Keratinocyte (primary cell): ENCODE measurements at regions not wholly inside any gene's neighbourhood (a gene's known extent, or its start where the extent isn't known, plus 50 kb on each side); places are given as distances from the start of the nearest gene placed in this dataset.

Source experiments
- DNase-seq: peaks from one replicate; pipeline ENCODE4 v3.0.0-alpha.2; 2011; ENCODE audit warnings: low read depth, missing footprints, low spot score
- FAIRE-seq: peaks from 2 replicates; lab custom pipeline; 2011; peaks lifted over from hg19 to GRCh38; lab: Jason Lieb, UNC
- H2AFZ ChIP-seq: 2 replicates; pipeline ENCODE4 v1.6.0; 2012; ENCODE audit warnings: low read length, control low read depth, inconsistent platforms; ENCODE audit not compliant: control insufficient read depth
- H3K27ac ChIP-seq: 2 replicates; pipeline ENCODE4 v1.5.1; 2011; ENCODE audit warnings: low read length; ENCODE audit not compliant: control insufficient read depth, insufficient read depth
- H3K27me3 ChIP-seq: 3 replicates; pipeline ENCODE4 v1.6.0; 2011; ENCODE audit warnings: low read length; ENCODE audit not compliant: control insufficient read depth, insufficient read depth; ENCODE audit errors: extremely low read depth
- H3K36me3 ChIP-seq, 2 experiments: 2 replicates in 1 of 2; 3 replicates in 1 of 2; pipeline ENCODE4 v1.5.1; 2011; ENCODE audit warnings: low read length in 2 of 2, mild to moderate bottlenecking in 1 of 2; ENCODE audit not compliant: control insufficient read depth in 2 of 2, insufficient read depth in 2 of 2; ENCODE audit errors: extremely low read depth in 1 of 2
- H3K4me1 ChIP-seq: 3 replicates; pipeline ENCODE4 v1.5.1; 2011; ENCODE audit warnings: low read length; ENCODE audit not compliant: control insufficient read depth, insufficient read depth; ENCODE audit errors: extremely low read depth
- H3K4me2 ChIP-seq: 3 replicates; pipeline ENCODE4 v1.6.0; 2011; ENCODE audit warnings: low read depth, low read length; ENCODE audit not compliant: control insufficient read depth, insufficient read depth; ENCODE audit errors: extremely low read depth
- H3K4me3 ChIP-seq, 3 experiments: fragments of 200-600 bp in 1 of 3; sonication (generic) in 1 of 3; 2 replicates in 2 of 3; 3 replicates in 1 of 3; pipeline ENCODE4 v1.5.1; 2011 to 2016; ENCODE audit warnings: low read length in 3 of 3, mild to moderate bottlenecking in 3 of 3, control low read depth in 2 of 3, inconsistent platforms in 1 of 3, low read depth in 1 of 3, mixed read lengths in 1 of 3, mixed run types in 1 of 3, moderate library complexity in 1 of 3; ENCODE audit not compliant: control insufficient read depth in 2 of 3, insufficient read depth in 2 of 3; ENCODE audit errors: extremely low read depth in 1 of 3
- H3K79me2 ChIP-seq: 2 replicates; pipeline ENCODE4 v1.6.0; 2012; ENCODE audit warnings: low read length; ENCODE audit not compliant: control insufficient read depth, insufficient read depth
- H3K9ac ChIP-seq: 3 replicates; pipeline ENCODE4 v1.6.0; 2011; ENCODE audit warnings: low read length; ENCODE audit not compliant: control insufficient read depth, insufficient read depth; ENCODE audit errors: extremely low read depth
- H3K9me1 ChIP-seq: 3 replicates; pipeline ENCODE4 v1.6.0; 2011; ENCODE audit warnings: low read length; ENCODE audit not compliant: control insufficient read depth, insufficient read depth; ENCODE audit errors: extremely low read depth
- H3K9me3 ChIP-seq: 2 replicates; pipeline ENCODE4 v1.5.1; 2012; ENCODE audit warnings: low read depth, low read length; ENCODE audit not compliant: control insufficient read depth
- H4K20me1 ChIP-seq: 3 replicates; pipeline ENCODE4 v1.6.0; 2011; ENCODE audit warnings: low read length; ENCODE audit not compliant: control insufficient read depth, insufficient read depth; ENCODE audit errors: extremely low read depth
- EZH2 ChIP-seq: IDR thresholded peaks from one replicate; pipeline ENCODE4 v1.6.1; 2012; ENCODE audit warnings: inconsistent platforms, mild to moderate bottlenecking, low read length, moderate library complexity
- dilution Hi-C: fragments of 300-500 bp; cut with MboI; formaldehyde crosslinking; loops from one replicate; pipeline ENCODE4 v1.7.0; 2020; ENCODE audit warnings: low sequenced_read_pairs; ENCODE audit not compliant: extremely low pct_ligation_motif_present
- TF ChIP-seq, protein P1 (sequence below), 3 experiments: IDR thresholded peaks in 1 of 3; conservative IDR thresholded peaks in 1 of 3; optimal IDR thresholded peaks in 1 of 3; 2 replicates in 2 of 3; 3 replicates in 1 of 3; pipeline versions ENCODE3 to v1.5.1; 2011; ENCODE audit warnings: low read length in 3 of 3, mild to moderate bottlenecking in 3 of 3, moderate library complexity in 2 of 3, control low read depth in 1 of 3, inconsistent platforms in 1 of 3; ENCODE audit not compliant: insufficient read depth in 2 of 3; ENCODE audit errors: extremely low read depth in 1 of 3

DNA sequence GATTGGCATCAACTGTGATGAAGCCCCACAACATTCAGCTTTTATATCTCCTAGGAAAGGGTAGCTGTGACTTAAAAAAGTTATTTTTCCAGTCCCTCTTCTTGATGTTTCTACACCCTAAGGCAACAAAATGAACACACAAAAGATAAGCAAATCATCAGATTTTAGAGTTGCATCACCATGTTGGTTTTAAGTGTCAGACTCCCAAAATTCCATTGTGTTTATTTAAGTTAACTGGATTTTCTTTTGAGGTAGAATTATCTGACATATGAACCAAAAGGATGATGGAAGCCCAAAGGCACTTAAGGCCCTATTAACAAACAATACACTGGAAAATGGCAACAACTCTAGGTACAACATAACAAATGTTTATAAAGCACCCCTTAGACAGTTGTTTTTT lies 261.7 kb upstream of the SLC39A10 start:
- no peaks in the 10 kb centered on the region for H3K79me2 ChIP-seq
- H4K20me1 ChIP-seq, result no peaks in the 10 kb centered on the region
- H3K4me2 ChIP-seq, result no peak overlapping the region
- no peaks in the 10 kb centered on the region for H3K36me3 ChIP-seq
- H3K9me3 ChIP-seq, result no peaks in the 10 kb centered on the region
- dilution Hi-C loops, result no loop called here
- H3K4me3 ChIP-seq, result no peak overlapping the region
- H3K27ac ChIP-seq, result no peak overlapping the region
- no peak overlapping the region for H3K9ac ChIP-seq
- H3K4me1 ChIP-seq, result no peaks in the 10 kb centered on the region
- H3K27me3 ChIP-seq, result no peaks in the 10 kb centered on the region
- DNase-seq, result no peak
- TF ChIP-seq, protein P1, sequence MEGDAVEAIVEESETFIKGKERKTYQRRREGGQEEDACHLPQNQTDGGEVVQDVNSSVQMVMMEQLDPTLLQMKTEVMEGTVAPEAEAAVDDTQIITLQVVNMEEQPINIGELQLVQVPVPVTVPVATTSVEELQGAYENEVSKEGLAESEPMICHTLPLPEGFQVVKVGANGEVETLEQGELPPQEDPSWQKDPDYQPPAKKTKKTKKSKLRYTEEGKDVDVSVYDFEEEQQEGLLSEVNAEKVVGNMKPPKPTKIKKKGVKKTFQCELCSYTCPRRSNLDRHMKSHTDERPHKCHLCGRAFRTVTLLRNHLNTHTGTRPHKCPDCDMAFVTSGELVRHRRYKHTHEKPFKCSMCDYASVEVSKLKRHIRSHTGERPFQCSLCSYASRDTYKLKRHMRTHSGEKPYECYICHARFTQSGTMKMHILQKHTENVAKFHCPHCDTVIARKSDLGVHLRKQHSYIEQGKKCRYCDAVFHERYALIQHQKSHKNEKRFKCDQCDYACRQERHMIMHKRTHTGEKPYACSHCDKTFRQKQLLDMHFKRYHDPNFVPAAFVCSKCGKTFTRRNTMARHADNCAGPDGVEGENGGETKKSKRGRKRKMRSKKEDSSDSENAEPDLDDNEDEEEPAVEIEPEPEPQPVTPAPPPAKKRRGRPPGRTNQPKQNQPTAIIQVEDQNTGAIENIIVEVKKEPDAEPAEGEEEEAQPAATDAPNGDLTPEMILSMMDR (optimal IDR thresholded peaks at IDR 0.05 in 1 of 3, IDR thresholded peaks at IDR 0.05 in 1 of 3, conservative IDR thresholded peaks at IDR 0.05 in 1 of 3; ENCODE audit: extremely low read depth in 1 of 3, insufficient read depth in 2 of 3, low read length in 3 of 3), result no peak
- TF ChIP-seq EZH2, result no peak
- H3K9me1 ChIP-seq, result no peaks in the 10 kb centered on the region
- no peak for FAIRE-seq
- H2AFZ ChIP-seq, result no peak overlapping the region

DNA sequence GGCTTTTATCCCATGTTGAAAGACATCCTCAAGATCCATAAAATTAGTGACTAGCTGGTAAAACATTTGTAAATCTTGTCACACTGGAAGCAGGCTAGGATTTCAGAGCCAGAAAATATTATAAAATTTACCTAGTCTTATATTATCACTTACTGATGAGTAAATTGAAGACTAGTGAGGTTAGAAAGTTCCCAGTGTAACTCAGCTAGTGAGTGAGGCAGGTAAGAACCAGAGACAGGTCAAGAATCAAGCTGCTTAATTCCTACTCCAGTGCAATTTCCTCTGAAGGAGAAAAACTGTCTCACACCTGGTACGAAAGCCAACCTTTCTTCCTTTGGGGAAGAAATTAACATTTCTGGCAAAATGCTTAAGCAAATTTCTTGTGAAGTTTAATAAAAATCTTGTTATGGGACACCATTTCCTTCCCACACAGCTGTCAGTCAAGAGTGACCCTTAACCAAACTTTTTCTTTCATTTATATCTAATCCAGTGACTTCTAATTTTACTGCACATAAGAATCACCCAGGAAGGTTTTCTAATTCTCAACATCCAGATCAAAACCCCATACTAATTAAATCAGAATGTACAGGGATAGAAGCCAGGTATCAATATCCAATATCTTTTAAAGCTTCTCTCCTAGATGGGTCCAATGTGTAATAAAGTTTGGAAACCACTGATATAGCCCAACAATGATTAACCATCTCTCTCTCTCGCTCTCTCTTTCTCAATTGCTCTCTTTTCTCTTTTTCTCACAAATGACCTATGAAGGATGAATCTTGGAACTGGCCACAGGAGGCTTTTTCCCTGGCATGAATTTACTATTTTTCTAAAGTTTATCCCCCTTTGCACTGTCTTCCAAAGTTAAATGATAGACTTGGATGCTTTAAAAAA lies 264.3 kb upstream of the SLC39A10 start:
- Histone ChIP-seq H3K9ac (no peak overlapping the region), H3K36me3 (no peaks in the 10 kb centered on the region), H4K20me1 (no peaks in the 10 kb centered on the region), H3K27me3 (no peaks in the 10 kb centered on the region), H3K4me3 (no peak overlapping the region), H3K4me1 (no peaks in the 10 kb centered on the region), H3K79me2 (no peaks in the 10 kb centered on the region), H3K27ac (no peak overlapping the region), H3K4me2 (no peak overlapping the region), H3K9me1 (no peaks in the 10 kb centered on the region), H2AFZ (no peak overlapping the region), H3K9me3 (no peaks in the 10 kb centered on the region)
- dilution Hi-C loops, result no loop called here
- DNase-seq (no peak), FAIRE-seq (no peak)
- TF ChIP-seq EZH2, result no peak
- TF ChIP-seq, protein P1 (optimal IDR thresholded peaks at IDR 0.05 in 1 of 3, IDR thresholded peaks at IDR 0.05 in 1 of 3, conservative IDR thresholded peaks at IDR 0.05 in 1 of 3; ENCODE audit: extremely low read depth in 1 of 3, insufficient read depth in 2 of 3, low read length in 3 of 3), result no peak
